Progenitor cell of endocrine pancreas (in vitro differentiated cells): ENCODE measurements at regions not wholly inside any gene's neighbourhood (a gene's known extent, or its start where the extent isn't known, plus 50 kb on each side); places are given as distances from the start of the nearest gene placed in this dataset.
A peak's percentile ranks its signal among the peaks of the same experiment; 100 is the strongest.

Source experiments
- DNase-seq: peaks from one replicate; pipeline ENCODE4 v3.0.0; 2021; ENCODE audit warnings: low spot score; ENCODE audit not compliant: unreplicated experiment
- H3K27ac Mint-ChIP-seq: 2 replicates; pipeline ENCODE4 v1.8.0; 2021; ENCODE audit warnings: mild to moderate bottlenecking, moderate library complexity, mixed read lengths
- H3K27me3 Mint-ChIP-seq: 2 replicates; pipeline ENCODE4 v1.8.0; 2021; ENCODE audit warnings: mixed read lengths
- H3K36me3 Mint-ChIP-seq: 2 replicates; pipeline ENCODE4 v1.8.0; 2022; ENCODE audit warnings: mixed read lengths; ENCODE audit not compliant: insufficient read depth
- H3K4me1 Mint-ChIP-seq: 2 replicates; pipeline ENCODE4 v1.8.0; 2021; ENCODE audit warnings: low read depth, mixed read lengths
- H3K4me3 Mint-ChIP-seq: 2 replicates; pipeline ENCODE4 v1.8.0; 2021; ENCODE audit warnings: low read depth, mild to moderate bottlenecking, moderate library complexity, mixed read lengths
- H3K9me3 Mint-ChIP-seq: 2 replicates; pipeline ENCODE4 v1.8.0; 2021; ENCODE audit warnings: low read depth, mixed read lengths
- CTCF ChIP-seq: fragments of 200-600 bp; sonication (generic); IDR thresholded peaks from one replicate; pipeline ENCODE4 v1.5.0; 2021; ENCODE audit warnings: antibody characterized with exemption, mild to moderate bottlenecking; ENCODE audit not compliant: unreplicated experiment

DNA sequence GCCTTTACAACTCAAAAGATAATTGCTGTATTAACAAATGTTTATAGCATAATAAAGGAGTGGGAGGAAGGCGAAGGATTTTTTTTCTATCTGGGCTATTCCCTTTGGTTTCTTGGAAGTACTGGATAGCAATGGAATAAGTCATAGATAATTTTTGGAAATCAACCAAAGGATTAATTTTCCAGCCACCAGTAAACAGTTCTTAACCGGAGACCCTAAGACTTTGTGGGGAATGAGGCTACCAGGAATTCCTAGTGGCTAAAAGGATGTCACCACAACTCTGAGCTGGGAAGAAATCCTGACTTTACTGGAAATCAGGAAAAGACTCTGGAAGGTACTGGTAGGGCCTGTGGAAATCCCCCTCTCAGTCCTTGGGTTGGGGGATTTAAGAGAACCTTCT is 138.4 kb upstream of the RARB start:
- Mint-ChIP-seq H3K4me1 (peaks cover 33% of the 10 kb centered on the region), H3K9me3 (peaks cover 6% of the 10 kb centered on the region), H3K27me3 (peaks cover 4% of the 10 kb centered on the region), H3K36me3 (no peaks in the 10 kb centered on the region), H3K4me3 (no peak overlapping the region), H3K27ac (no peak overlapping the region)
- DNase-seq, result no peak
- TF ChIP-seq CTCF, result no peak

- H3K27me3 Mint-ChIP-seq, result peaks cover 4% of the 10 kb centered on the region
- peak overlapping the region; percentile 4 for H3K4me3 Mint-ChIP-seq
- H3K36me3 Mint-ChIP-seq, result no peaks in the 10 kb centered on the region
- no peak for TF ChIP-seq CTCF
- H3K9me3 Mint-ChIP-seq, result peaks cover 3% of the 10 kb centered on the region
- H3K4me1 Mint-ChIP-seq, result peaks cover 33% of the 10 kb centered on the region
- H3K27ac Mint-ChIP-seq, result peak overlapping the region; percentile 30
- DNase-seq, result no peak
Observed at GRCh38 chr3:25291481-25291905, 136.6 kb upstream of the RARB start.

GRCh38 chr3:25292036-25292435 is 136.0 kb upstream of the RARB start:
- no peak overlapping the region for H3K27ac Mint-ChIP-seq
- peaks cover 2% of the 10 kb centered on the region for H3K27me3 Mint-ChIP-seq
- H3K4me3 Mint-ChIP-seq, result no peak overlapping the region
- TF ChIP-seq CTCF, result no peak
- peaks cover 34% of the 10 kb centered on the region for H3K4me1 Mint-ChIP-seq
- DNase-seq, result no peak
- no peaks in the 10 kb centered on the region for H3K36me3 Mint-ChIP-seq
- H3K9me3 Mint-ChIP-seq, result peaks cover 3% of the 10 kb centered on the region

DNA sequence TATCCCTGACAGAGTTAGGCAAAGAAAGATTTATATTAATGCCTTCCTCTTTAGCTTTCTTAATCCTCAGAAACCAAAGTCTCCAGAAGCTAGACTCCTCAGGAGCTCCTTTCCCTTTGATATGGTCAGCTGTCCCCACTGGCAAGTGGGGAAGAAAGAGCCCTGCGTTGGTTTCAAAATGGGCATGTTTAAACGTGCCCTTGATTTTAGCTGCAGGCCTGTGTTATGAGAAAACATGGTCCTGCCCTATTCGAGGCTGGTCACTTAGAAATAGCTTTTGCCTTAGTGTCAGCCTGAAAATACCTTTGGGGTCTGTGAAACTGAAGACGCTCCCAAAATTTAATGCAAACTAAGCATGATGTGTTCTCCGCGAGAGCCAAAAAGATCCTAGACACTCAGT is 135.5 kb upstream of the RARB start:
- DNase-seq, result no peak
- Mint-ChIP-seq H3K4me1 (peaks cover 38% of the 10 kb centered on the region), H3K4me3 (no peak overlapping the region)

DNA sequence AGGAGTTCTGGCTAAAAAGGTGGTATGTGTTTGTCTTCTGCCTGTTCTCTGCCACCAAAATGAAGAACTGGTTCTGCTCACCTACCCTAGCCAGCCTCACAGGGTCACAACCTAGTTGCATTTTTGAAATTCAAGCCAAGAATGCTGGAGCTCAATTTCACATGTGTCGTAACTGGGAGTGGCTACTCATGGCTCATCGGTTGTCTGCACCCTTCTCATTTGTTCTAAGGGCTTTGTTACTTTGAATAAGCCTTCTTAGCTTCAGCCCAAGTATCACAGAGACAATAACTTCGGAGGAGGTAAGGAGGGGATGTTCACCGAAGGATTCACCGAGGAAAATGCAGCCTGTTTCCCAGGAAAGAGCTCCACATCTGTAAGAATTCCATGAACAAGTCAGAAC is 134.3 kb upstream of the RARB start:
- no peak overlapping the region for H3K4me3 Mint-ChIP-seq
- peaks cover 3% of the 10 kb centered on the region for H3K9me3 Mint-ChIP-seq
- H3K36me3 Mint-ChIP-seq, result no peaks in the 10 kb centered on the region
- H3K4me1 Mint-ChIP-seq, result peaks cover 43% of the 10 kb centered on the region
- TF ChIP-seq CTCF, result no peak
- H3K27ac Mint-ChIP-seq, result no peak overlapping the region
- DNase-seq, result no peak
- H3K27me3 Mint-ChIP-seq, result no peaks in the 10 kb centered on the region

More for the DNA sequence above, 135.5 kb upstream of the RARB start:
- peaks cover 3% of the 10 kb centered on the region for H3K9me3 Mint-ChIP-seq
- H3K36me3 Mint-ChIP-seq, result no peaks in the 10 kb centered on the region
- no peak overlapping the region for H3K27ac Mint-ChIP-seq
- no peaks in the 10 kb centered on the region for H3K27me3 Mint-ChIP-seq
- TF ChIP-seq CTCF, result no peak
